HL-60 (cell line): ENCODE measurements at regions not wholly inside any gene's neighbourhood (a gene's known extent, or its start where the extent isn't known, plus 50 kb on each side); places are given as distances from the start of the nearest gene placed in this dataset.

ENCODE experiments used
- DNase-seq, 2 experiments: peaks; one replicate each; pipeline ENCODE4 v3.0.0-alpha.2; 2010 to 2020; ENCODE audit warnings: low read depth in 1 of 2, low spot score in 1 of 2
- H3K27ac ChIP-seq: fragments of 250-450 bp; sonication (Bioruptor Pico); replicated peaks from 2 replicates; pipeline ENCODE4 v1.5.1; 2020; ENCODE audit warnings: mild to moderate bottlenecking, moderate library complexity
- H3K27me3 ChIP-seq: fragments of 250-450 bp; sonication (Bioruptor Pico); 2 replicates; pipeline ENCODE4 v1.5.1; 2021; ENCODE audit warnings: mild to moderate bottlenecking, moderate library complexity; ENCODE audit not compliant: insufficient read depth, poor library complexity, severe bottlenecking
- H3K4me3 ChIP-seq: replicated peaks from 2 replicates; pipeline ENCODE4 v1.5.1; 2011; ENCODE audit warnings: mild to moderate bottlenecking, control low read depth, low read length; ENCODE audit not compliant: insufficient read depth
- GABPA ChIP-seq: IDR thresholded peaks from 2 replicates; pipeline ENCODE4 v1.6.1; 2012; ENCODE audit warnings: low read depth
- POLR2AphosphoS5 ChIP-seq: IDR thresholded peaks from 2 replicates; pipeline ENCODE4 v1.6.1; 2012; ENCODE audit warnings: low read depth
- SPI1 ChIP-seq: IDR thresholded peaks from 2 replicates; pipeline ENCODE4 v1.6.1; 2012; ENCODE audit warnings: low read depth, mild to moderate bottlenecking, borderline replicate concordance
- TF ChIP-seq, protein P1 (sequence below): IDR thresholded peaks from one replicate; pipeline ENCODE4 v1.5.1; 2011; ENCODE audit warnings: low read length, control low read depth, inconsistent platforms; ENCODE audit not compliant: insufficient read depth
- TF ChIP-seq, protein P2 (sequence below): IDR thresholded peaks from 2 replicates; pipeline ENCODE4 v1.6.1; 2012; ENCODE audit warnings: low read depth; ENCODE audit not compliant: insufficient replicate concordance

DNA sequence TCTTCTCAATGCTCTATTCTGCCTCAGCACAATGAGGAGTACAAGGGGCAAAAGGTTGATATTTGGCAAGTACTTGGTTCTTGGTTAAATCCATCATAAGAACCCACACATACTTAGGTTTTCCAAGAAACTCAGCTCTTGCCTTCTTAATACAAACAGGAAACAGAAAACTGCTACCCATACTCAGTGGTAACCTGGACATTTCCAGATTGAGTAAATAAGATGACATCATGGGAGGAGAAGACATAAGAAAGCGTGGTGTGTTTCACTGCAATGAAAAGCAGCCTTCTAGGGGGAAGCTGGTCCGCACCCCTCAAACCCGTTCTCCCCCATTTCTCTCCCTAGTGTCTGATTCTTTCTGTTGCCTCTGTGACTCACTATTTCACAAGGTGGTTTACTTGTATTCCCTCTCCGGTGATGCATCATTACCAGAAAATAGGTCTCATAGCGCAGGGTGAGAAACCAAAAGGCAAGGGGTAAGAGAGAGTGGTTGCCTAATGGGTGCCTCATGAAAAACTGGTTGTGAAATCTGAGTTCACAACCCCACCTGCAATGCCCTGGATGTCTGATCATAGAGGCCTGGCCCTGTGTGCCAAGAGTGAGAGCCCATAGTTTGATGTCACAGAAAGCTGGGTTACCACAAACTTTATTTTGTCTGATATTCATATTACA, 326.5 kb upstream of the TBX3 start:
- TF ChIP-seq, protein P1, sequence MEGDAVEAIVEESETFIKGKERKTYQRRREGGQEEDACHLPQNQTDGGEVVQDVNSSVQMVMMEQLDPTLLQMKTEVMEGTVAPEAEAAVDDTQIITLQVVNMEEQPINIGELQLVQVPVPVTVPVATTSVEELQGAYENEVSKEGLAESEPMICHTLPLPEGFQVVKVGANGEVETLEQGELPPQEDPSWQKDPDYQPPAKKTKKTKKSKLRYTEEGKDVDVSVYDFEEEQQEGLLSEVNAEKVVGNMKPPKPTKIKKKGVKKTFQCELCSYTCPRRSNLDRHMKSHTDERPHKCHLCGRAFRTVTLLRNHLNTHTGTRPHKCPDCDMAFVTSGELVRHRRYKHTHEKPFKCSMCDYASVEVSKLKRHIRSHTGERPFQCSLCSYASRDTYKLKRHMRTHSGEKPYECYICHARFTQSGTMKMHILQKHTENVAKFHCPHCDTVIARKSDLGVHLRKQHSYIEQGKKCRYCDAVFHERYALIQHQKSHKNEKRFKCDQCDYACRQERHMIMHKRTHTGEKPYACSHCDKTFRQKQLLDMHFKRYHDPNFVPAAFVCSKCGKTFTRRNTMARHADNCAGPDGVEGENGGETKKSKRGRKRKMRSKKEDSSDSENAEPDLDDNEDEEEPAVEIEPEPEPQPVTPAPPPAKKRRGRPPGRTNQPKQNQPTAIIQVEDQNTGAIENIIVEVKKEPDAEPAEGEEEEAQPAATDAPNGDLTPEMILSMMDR: no peak
- TF ChIP-seq GABPA: no peak
- Histone ChIP-seq H3K4me3 (no peak overlapping the region), H3K27me3 (no peaks in the 10 kb centered on the region), H3K27ac (no peak overlapping the region)
- DNase-seq: no peak

DNA sequence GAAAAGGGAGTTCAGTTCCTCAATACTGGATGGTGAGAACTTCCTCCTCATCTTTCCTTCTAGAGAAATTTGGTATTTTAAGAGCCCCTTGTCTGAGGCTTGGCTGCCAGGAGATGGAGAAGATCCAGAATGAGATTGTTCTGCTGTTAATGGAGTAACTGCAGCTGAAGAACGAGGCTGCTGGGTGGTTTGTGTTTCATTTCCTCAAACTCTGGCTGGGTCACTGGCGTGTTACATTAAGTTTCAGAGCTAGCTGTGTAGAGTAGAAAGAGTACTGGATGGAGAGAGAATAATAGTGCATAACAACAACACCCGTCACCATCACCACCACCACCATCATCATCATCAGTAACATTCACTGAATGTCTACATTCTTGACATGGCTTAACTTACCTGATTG, 325.0 kb upstream of the TBX3 start:
- no peaks in the 10 kb centered on the region for H3K27me3 ChIP-seq
- TF ChIP-seq SPI1 (no peak), POLR2AphosphoS5 (no peak), GABPA (no peak)
- TF ChIP-seq, protein P1: no peak
- TF ChIP-seq, protein P2, sequence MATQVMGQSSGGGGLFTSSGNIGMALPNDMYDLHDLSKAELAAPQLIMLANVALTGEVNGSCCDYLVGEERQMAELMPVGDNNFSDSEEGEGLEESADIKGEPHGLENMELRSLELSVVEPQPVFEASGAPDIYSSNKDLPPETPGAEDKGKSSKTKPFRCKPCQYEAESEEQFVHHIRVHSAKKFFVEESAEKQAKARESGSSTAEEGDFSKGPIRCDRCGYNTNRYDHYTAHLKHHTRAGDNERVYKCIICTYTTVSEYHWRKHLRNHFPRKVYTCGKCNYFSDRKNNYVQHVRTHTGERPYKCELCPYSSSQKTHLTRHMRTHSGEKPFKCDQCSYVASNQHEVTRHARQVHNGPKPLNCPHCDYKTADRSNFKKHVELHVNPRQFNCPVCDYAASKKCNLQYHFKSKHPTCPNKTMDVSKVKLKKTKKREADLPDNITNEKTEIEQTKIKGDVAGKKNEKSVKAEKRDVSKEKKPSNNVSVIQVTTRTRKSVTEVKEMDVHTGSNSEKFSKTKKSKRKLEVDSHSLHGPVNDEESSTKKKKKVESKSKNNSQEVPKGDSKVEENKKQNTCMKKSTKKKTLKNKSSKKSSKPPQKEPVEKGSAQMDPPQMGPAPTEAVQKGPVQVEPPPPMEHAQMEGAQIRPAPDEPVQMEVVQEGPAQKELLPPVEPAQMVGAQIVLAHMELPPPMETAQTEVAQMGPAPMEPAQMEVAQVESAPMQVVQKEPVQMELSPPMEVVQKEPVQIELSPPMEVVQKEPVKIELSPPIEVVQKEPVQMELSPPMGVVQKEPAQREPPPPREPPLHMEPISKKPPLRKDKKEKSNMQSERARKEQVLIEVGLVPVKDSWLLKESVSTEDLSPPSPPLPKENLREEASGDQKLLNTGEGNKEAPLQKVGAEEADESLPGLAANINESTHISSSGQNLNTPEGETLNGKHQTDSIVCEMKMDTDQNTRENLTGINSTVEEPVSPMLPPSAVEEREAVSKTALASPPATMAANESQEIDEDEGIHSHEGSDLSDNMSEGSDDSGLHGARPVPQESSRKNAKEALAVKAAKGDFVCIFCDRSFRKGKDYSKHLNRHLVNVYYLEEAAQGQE: no peak
- H3K27ac ChIP-seq: no peak overlapping the region
- no peak for DNase-seq
- H3K4me3 ChIP-seq: no peak overlapping the region

DNA sequence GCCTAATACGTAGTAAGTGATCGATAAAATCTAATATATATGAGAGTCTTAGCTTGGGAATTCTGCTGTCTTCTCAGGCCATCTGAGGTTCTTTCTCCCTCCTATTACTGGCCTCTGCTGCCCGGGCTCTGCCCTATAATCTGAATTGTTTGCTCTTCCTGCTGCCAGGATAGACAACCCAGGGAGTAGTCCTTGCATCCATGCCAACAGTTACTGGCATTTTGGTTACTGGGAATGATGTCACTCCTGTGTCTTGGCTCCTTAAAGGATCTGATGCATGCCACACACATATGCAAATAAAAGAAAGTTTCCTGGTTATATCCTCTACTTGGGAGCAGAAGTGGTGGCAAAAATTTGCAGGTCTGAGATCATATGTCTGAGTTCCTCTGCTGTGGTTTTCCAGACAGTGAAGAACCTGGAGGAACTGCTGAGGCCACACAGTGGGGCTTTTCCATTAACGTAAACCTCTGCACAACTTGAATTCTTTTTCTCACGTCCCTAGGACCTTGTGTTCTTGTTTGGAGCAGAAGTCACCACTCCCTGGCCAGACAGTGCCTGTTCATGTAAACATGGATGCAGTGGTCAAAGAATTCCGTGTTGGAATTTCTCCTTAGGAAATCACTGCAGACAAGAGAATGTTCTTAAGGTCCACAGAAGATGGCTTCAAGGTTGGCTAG, 320.6 kb upstream of the TBX3 start:
- H3K27me3 ChIP-seq: no peaks in the 10 kb centered on the region
- TF ChIP-seq, protein P2: no peak
- TF ChIP-seq POLR2AphosphoS5 (no peak), SPI1 (no peak), GABPA (no peak)
- TF ChIP-seq, protein P1: no peak
- H3K4me3 ChIP-seq: no peak overlapping the region
- no peak overlapping the region for H3K27ac ChIP-seq
- DNase-seq: no peak

DNA sequence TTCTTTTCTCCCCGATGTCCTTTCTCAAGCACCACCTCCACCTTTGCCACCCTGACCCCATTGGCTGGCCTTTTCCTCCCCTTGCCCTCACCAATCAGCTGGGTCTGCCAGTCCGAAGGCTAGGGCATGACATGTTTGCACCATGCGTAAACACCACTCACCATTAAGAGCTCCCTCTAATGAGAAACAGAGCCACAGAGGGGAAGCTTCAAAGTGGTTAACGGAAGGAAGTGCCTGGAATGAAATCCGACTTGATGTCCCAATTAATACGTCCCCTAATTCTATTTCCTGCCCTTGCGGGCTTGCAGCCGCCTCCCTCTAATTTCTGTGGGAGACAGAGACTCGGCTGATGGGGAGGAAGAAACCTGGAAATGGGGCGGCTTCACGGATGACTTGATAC, 318.5 kb upstream of the TBX3 start:
- no peak overlapping the region for H3K27ac ChIP-seq
- no peak overlapping the region for H3K4me3 ChIP-seq
- no peaks in the 10 kb centered on the region for H3K27me3 ChIP-seq
- TF ChIP-seq POLR2AphosphoS5 (no peak), GABPA (no peak), SPI1 (no peak)
- TF ChIP-seq, protein P1: no peak
- TF ChIP-seq, protein P2: no peak
- no peak for DNase-seq
